ENCODE measurements at regions not wholly inside any gene's neighbourhood (a gene's known extent, or its start where the extent isn't known, plus 50 kb on each side); places are given as distances from the start of the nearest gene placed in this dataset.

DNA sequence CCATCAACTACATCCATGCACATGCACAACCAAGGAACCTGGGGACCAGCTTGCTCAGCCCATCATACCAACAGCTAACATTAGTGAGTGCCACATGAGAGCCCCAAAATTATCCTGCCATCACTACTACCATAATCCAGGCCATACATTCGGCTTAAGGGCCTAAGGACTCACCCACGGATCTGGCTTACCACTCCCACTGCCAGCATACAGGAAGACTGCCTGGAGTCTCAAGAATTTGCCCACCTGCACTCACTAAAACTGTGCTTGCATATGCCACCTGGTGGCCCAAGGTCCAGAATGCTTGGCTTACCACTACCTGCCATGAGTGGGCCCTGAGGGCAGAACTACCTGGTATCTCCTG is 1562.9 kb upstream of the PRR20A start:
- TF ChIP-seq, protein P1, sequence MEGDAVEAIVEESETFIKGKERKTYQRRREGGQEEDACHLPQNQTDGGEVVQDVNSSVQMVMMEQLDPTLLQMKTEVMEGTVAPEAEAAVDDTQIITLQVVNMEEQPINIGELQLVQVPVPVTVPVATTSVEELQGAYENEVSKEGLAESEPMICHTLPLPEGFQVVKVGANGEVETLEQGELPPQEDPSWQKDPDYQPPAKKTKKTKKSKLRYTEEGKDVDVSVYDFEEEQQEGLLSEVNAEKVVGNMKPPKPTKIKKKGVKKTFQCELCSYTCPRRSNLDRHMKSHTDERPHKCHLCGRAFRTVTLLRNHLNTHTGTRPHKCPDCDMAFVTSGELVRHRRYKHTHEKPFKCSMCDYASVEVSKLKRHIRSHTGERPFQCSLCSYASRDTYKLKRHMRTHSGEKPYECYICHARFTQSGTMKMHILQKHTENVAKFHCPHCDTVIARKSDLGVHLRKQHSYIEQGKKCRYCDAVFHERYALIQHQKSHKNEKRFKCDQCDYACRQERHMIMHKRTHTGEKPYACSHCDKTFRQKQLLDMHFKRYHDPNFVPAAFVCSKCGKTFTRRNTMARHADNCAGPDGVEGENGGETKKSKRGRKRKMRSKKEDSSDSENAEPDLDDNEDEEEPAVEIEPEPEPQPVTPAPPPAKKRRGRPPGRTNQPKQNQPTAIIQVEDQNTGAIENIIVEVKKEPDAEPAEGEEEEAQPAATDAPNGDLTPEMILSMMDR (IDR thresholded peaks at IDR 0.05), result no peak
- TF ChIP-seq EP300 (IDR thresholded peaks at IDR 0.05) (no peak), POLR2AphosphoS5 (IDR thresholded peaks at IDR 0.05) (no peak)

Data from esophagus muscularis mucosa (tissue), 4 donors.